ENCODE measurements at regions not wholly inside any gene's neighbourhood (a gene's known extent, or its start where the extent isn't known, plus 50 kb on each side); places are given as distances from the start of the nearest gene placed in this dataset.

DNA sequence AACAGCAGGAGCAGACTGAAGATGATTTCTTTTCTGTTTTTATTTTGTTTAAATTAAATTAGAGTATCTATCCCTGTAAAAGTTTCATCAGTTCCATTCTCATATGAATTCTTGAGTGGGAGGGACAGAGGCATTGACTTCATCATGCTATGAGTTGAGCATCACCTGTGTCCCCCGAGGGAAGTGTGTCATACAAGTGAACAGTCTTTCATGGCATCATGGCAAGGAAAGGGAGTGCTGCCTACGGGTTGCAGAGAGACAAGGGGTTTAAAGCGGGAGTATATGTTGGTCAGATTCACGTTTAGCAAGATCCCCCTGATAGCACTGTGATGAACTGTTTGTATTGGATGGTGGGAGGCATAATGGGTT lies 52.7 kb upstream of the HIF1A start:
- no peaks in the 10 kb centered on the region for H3K9me3 ChIP-seq (ENCODE audit: low read depth, low read length)
- DNase-seq (ENCODE audit: low read depth, low spot score), result no peak
- H3K36me3 ChIP-seq (ENCODE audit: insufficient read depth, low read length), result no peaks in the 10 kb centered on the region
- H3K9ac ChIP-seq (ENCODE audit: insufficient read length), result no peak overlapping the region
- TF ChIP-seq FOXP2 (optimal IDR thresholded peaks at IDR 0.05; ENCODE audit: control extremely low read depth, extremely low read length, insufficient read depth) (no peak), POLR2AphosphoS5 (IDR thresholded peaks at IDR 0.05; ENCODE audit: borderline replicate concordance, low read depth, low read length) (no peak), EZH2 (IDR thresholded peaks at IDR 0.05) (no peak)
- H3K4me3 ChIP-seq, result no peak overlapping the region
- H3K27ac ChIP-seq, result no peak overlapping the region

DNA sequence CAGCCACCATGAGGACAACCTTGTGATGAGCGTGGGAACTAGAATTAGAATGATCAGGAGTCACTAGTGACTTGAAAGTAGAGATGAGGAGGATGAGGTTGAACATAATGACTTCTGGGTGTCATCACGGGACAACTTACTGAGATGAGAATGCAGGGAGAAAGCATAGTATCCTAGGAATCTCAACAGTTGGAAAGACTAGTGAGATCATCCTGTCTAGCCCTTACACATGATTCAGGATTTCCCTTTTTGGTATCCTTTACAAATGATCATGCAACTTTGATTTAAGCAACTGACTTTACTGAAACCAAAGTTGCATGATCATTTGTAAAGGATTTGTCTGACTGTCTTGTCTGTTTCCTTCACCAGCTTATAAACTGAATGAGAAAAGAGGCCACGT lies 51.8 kb upstream of the HIF1A start:
- no peaks in the 10 kb centered on the region for H3K9me3 ChIP-seq (ENCODE audit: low read depth, low read length)
- no peaks in the 10 kb centered on the region for H3K36me3 ChIP-seq (ENCODE audit: insufficient read depth, low read length)
- TF ChIP-seq FOXP2 (optimal IDR thresholded peaks at IDR 0.05; ENCODE audit: control extremely low read depth, extremely low read length, insufficient read depth) (no peak), EZH2 (IDR thresholded peaks at IDR 0.05) (no peak), POLR2AphosphoS5 (IDR thresholded peaks at IDR 0.05; ENCODE audit: borderline replicate concordance, low read depth, low read length) (no peak)
- no peak overlapping the region for H3K27ac ChIP-seq
- no peak for DNase-seq (ENCODE audit: low read depth, low spot score)
- H3K9ac ChIP-seq (ENCODE audit: insufficient read length), result no peak overlapping the region
- H3K4me3 ChIP-seq, result no peak overlapping the region

DNA sequence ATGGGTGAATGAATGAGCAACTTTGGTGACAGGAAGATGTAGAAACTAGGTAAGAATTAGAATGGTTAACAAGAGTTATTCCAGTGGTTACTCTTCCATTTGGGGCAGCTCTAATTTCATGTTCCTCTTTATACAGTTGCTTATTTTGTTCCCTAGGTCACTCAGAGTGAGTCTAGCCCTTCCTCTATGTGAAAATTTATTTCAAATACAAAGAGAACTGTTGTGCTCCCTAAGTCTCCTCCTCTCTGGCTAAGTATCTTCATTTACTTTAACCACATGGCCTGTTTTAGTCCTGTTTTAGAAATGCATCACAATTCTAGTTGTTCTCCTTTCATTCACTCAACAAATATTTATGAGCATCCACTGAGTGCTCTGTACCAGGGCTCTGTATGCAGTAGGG lies 51.1 kb upstream of the HIF1A start:
- H3K9me3 ChIP-seq (ENCODE audit: low read depth, low read length), result no peaks in the 10 kb centered on the region
- TF ChIP-seq POLR2AphosphoS5 (IDR thresholded peaks at IDR 0.05; ENCODE audit: borderline replicate concordance, low read depth, low read length) (no peak), FOXP2 (optimal IDR thresholded peaks at IDR 0.05; ENCODE audit: control extremely low read depth, extremely low read length, insufficient read depth) (no peak), EZH2 (IDR thresholded peaks at IDR 0.05) (no peak)
- H3K9ac ChIP-seq (ENCODE audit: insufficient read length), result no peak overlapping the region
- no peak for DNase-seq (ENCODE audit: low read depth, low spot score)
- H3K27ac ChIP-seq, result no peak overlapping the region
- H3K4me3 ChIP-seq, result no peak overlapping the region
- no peaks in the 10 kb centered on the region for H3K36me3 ChIP-seq (ENCODE audit: insufficient read depth, low read length)

DNA sequence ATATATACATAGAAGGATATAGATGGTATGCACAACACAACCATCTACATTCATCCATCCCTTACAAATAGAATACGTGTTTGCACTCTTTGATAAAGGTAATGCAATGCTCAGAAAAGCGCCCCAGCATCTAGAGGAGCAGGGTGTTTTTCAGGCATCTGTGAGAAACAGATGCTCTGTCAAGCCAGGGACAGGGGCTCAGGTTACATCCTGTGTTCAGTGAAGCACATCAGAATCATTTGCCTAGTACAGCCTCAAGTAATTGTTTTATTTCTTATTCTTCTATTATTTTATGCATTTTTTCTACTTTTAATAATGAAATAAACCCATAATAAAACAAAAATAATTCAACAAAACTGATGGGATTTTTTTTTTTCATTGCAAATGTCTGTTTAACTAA lies 50.5 kb upstream of the HIF1A start:
- no peak overlapping the region for H3K9ac ChIP-seq (ENCODE audit: insufficient read length)
- no peaks in the 10 kb centered on the region for H3K36me3 ChIP-seq (ENCODE audit: insufficient read depth, low read length)
- H3K4me3 ChIP-seq, result no peak overlapping the region
- DNase-seq (ENCODE audit: low read depth, low spot score), result no peak
- no peak for TF ChIP-seq POLR2AphosphoS5 (IDR thresholded peaks at IDR 0.05; ENCODE audit: borderline replicate concordance, low read depth, low read length)
- TF ChIP-seq EZH2 (IDR thresholded peaks at IDR 0.05), result no peak
- no peak for TF ChIP-seq FOXP2 (optimal IDR thresholded peaks at IDR 0.05; ENCODE audit: control extremely low read depth, extremely low read length, insufficient read depth)
- no peak overlapping the region for H3K27ac ChIP-seq
- no peaks in the 10 kb centered on the region for H3K9me3 ChIP-seq (ENCODE audit: low read depth, low read length)

GRCh38 chr14:61645247-61645646 lies 50.1 kb upstream of the HIF1A start:
- Histone ChIP-seq H3K9ac (ENCODE audit: insufficient read length) (no peak overlapping the region), H3K36me3 (ENCODE audit: insufficient read depth, low read length) (no peaks in the 10 kb centered on the region), H3K9me3 (ENCODE audit: low read depth, low read length) (no peaks in the 10 kb centered on the region), H3K4me3 (no peak overlapping the region), H3K27ac (no peak overlapping the region)
- DNase-seq (ENCODE audit: low read depth, low spot score), result no peak
- TF ChIP-seq FOXP2 (optimal IDR thresholded peaks at IDR 0.05; ENCODE audit: control extremely low read depth, extremely low read length, insufficient read depth), result no peak
- TF ChIP-seq EZH2 (IDR thresholded peaks at IDR 0.05), result no peak
- no peak for TF ChIP-seq POLR2AphosphoS5 (IDR thresholded peaks at IDR 0.05; ENCODE audit: borderline replicate concordance, low read depth, low read length)
